ENCODE measurements at regions not wholly inside any gene's neighbourhood (a gene's known extent, or its start where the extent isn't known, plus 50 kb on each side); places are given as distances from the start of the nearest gene placed in this dataset.

GRCh38 chr12:115044073-115044472, 360.1 kb upstream of the TBX3 start:
- DNase-seq (ENCODE audit: extremely low spot score, unreplicated experiment), result no peak
- TF ChIP-seq CTCF (IDR thresholded peaks at IDR 0.05), result no peak
- Mint-ChIP-seq H3K4me1 (ENCODE audit: unreplicated experiment) (no peaks in the 10 kb centered on the region), H3K36me3 (ENCODE audit: unreplicated experiment) (no peaks in the 10 kb centered on the region), H3K27me3 (ENCODE audit: unreplicated experiment) (no peaks in the 10 kb centered on the region), H3K9me3 (ENCODE audit: unreplicated experiment) (peaks cover 17% of the 10 kb centered on the region), H3K27ac (ENCODE audit: unreplicated experiment) (no peak overlapping the region), H3K4me3 (ENCODE audit: unreplicated experiment) (no peak overlapping the region)

- DNase-seq (ENCODE audit: extremely low spot score, unreplicated experiment), result no peak
- Mint-ChIP-seq H3K9me3 (ENCODE audit: unreplicated experiment) (peaks cover 24% of the 10 kb centered on the region), H3K27me3 (ENCODE audit: unreplicated experiment) (no peaks in the 10 kb centered on the region), H3K27ac (ENCODE audit: unreplicated experiment) (no peak overlapping the region), H3K36me3 (ENCODE audit: unreplicated experiment) (no peaks in the 10 kb centered on the region), H3K4me3 (ENCODE audit: unreplicated experiment) (no peak overlapping the region), H3K4me1 (ENCODE audit: unreplicated experiment) (no peaks in the 10 kb centered on the region)
- TF ChIP-seq CTCF (IDR thresholded peaks at IDR 0.05), result no peak
Observed at GRCh38 chr12:115043079-115043478, 359.1 kb upstream of the TBX3 start.

GRCh38 chr12:115042341-115042740, 358.4 kb upstream of the TBX3 start:
- no peaks in the 10 kb centered on the region for H3K4me1 Mint-ChIP-seq (ENCODE audit: unreplicated experiment)

GRCh38 chr12:115037830-115038229, 353.9 kb upstream of the TBX3 start:
- Mint-ChIP-seq H3K4me3 (ENCODE audit: unreplicated experiment) (no peak overlapping the region), H3K9me3 (ENCODE audit: unreplicated experiment) (peaks cover 20% of the 10 kb centered on the region), H3K27me3 (ENCODE audit: unreplicated experiment) (no peaks in the 10 kb centered on the region), H3K36me3 (ENCODE audit: unreplicated experiment) (no peaks in the 10 kb centered on the region), H3K4me1 (ENCODE audit: unreplicated experiment) (no peaks in the 10 kb centered on the region), H3K27ac (ENCODE audit: unreplicated experiment) (no peak overlapping the region)
- DNase-seq (ENCODE audit: extremely low spot score, unreplicated experiment), result no peak
- TF ChIP-seq CTCF (IDR thresholded peaks at IDR 0.05), result no peak

More at GRCh38 chr12:115042341-115042740, 358.4 kb upstream of the TBX3 start:
- no peak overlapping the region for H3K4me3 Mint-ChIP-seq (ENCODE audit: unreplicated experiment)
- H3K27me3 Mint-ChIP-seq (ENCODE audit: unreplicated experiment), result no peaks in the 10 kb centered on the region
- H3K36me3 Mint-ChIP-seq (ENCODE audit: unreplicated experiment), result no peaks in the 10 kb centered on the region
- H3K9me3 Mint-ChIP-seq (ENCODE audit: unreplicated experiment), result peaks cover 24% of the 10 kb centered on the region
- TF ChIP-seq CTCF (IDR thresholded peaks at IDR 0.05), result no peak
- DNase-seq (ENCODE audit: extremely low spot score, unreplicated experiment), result no peak
- H3K27ac Mint-ChIP-seq (ENCODE audit: unreplicated experiment), result no peak overlapping the region

- TF ChIP-seq CTCF (IDR thresholded peaks at IDR 0.05), result no peak
- H3K27me3 Mint-ChIP-seq (ENCODE audit: unreplicated experiment), result no peaks in the 10 kb centered on the region
Observed at GRCh38 chr12:115035535-115036107, 351.6 kb upstream of the TBX3 start.

More at GRCh38 chr12:115035535-115036107, 351.6 kb upstream of the TBX3 start:
- Mint-ChIP-seq H3K27ac (ENCODE audit: unreplicated experiment) (no peak overlapping the region), H3K36me3 (ENCODE audit: unreplicated experiment) (no peaks in the 10 kb centered on the region), H3K4me3 (ENCODE audit: unreplicated experiment) (no peak overlapping the region), H3K4me1 (ENCODE audit: unreplicated experiment) (no peaks in the 10 kb centered on the region), H3K9me3 (ENCODE audit: unreplicated experiment) (peaks cover 6% of the 10 kb centered on the region)
- no peak for DNase-seq (ENCODE audit: extremely low spot score, unreplicated experiment)
